Activated T-cell treated with anti-CD3 and anti-CD28 coated beads, Interleukin-2, amount 50 U/mL, for 4 hours (primary cell): ENCODE measurements at regions not wholly inside any gene's neighbourhood (a gene's known extent, or its start where the extent isn't known, plus 50 kb on each side); places are given as distances from the start of the nearest gene placed in this dataset.

Experiments
- ATAC-seq, 2 donors: fragments of 200-7000 bp; cut with Tn5 transposase; one replicate each; pipeline ENCODE4 v1.10.0; 2021
- DNase-seq: peaks from one replicate; pipeline ENCODE4 v3.0.0-alpha.2; 2020
- H3K27me3 Mint-ChIP-seq: one replicate; pipeline ENCODE4 v1.8.0; 2021; ENCODE audit warnings: low read depth, mixed read lengths
- H3K36me3 Mint-ChIP-seq: one replicate; pipeline ENCODE4 v1.8.0; 2022; ENCODE audit warnings: mixed read lengths; ENCODE audit not compliant: insufficient read depth
- H3K4me1 Mint-ChIP-seq: one replicate; pipeline ENCODE4 v1.8.0; 2021; ENCODE audit warnings: low read depth, mixed read lengths
- H3K4me3 Mint-ChIP-seq: one replicate; pipeline ENCODE4 v1.8.0; 2021; ENCODE audit warnings: mild to moderate bottlenecking, moderate library complexity, mixed read lengths
- H3K9me3 Mint-ChIP-seq: one replicate; pipeline ENCODE4 v1.8.0; 2021; ENCODE audit warnings: mixed read lengths

- no peak overlapping the region for H3K4me3 Mint-ChIP-seq
- DNase-seq (no peak), ATAC-seq (no peak)
- no peaks in the 10 kb centered on the region for H3K9me3 Mint-ChIP-seq
- H3K4me1 Mint-ChIP-seq = no peaks in the 10 kb centered on the region
- no peaks in the 10 kb centered on the region for H3K36me3 Mint-ChIP-seq
- H3K27me3 Mint-ChIP-seq = peaks cover 22% of the 10 kb centered on the region
Observed at GRCh38 chr14:94975366-94975765, 182.0 kb downstream of the DICER1 start.

- no peaks in the 10 kb centered on the region for H3K36me3 Mint-ChIP-seq
- no peak for ATAC-seq
Observed at GRCh38 chr14:94974893-94975292, 182.4 kb downstream of the DICER1 start.

DNA sequence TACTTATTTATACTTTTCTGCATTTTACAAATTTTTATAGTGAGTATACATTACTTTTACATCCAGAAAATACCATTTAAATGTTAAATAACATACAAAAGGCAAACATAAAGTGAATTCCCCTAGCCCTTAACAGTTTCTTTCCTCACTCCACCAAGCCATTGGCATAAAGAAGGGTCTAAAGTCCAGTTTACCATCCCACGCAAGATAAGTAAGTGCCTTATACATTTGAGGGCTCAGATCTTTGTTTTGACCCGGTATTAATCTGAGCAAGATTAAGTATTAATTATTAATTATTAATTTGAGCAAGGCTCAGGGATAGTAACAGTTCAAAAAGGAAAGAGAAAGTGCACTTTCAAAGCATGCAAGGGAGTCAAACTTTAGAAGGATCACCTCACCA lies 182.9 kb downstream of the DICER1 start:
- DNase-seq (no peak), ATAC-seq (no peak)
- no peaks in the 10 kb centered on the region for H3K9me3 Mint-ChIP-seq
- no peaks in the 10 kb centered on the region for H3K4me1 Mint-ChIP-seq
- H3K4me3 Mint-ChIP-seq = no peak overlapping the region
- peaks cover 21% of the 10 kb centered on the region for H3K27me3 Mint-ChIP-seq
- no peaks in the 10 kb centered on the region for H3K36me3 Mint-ChIP-seq

More at GRCh38 chr14:94974893-94975292, 182.4 kb downstream of the DICER1 start:
- H3K27me3 Mint-ChIP-seq = peaks cover 21% of the 10 kb centered on the region
- no peaks in the 10 kb centered on the region for H3K4me1 Mint-ChIP-seq
- H3K9me3 Mint-ChIP-seq = no peaks in the 10 kb centered on the region
- no peak overlapping the region for H3K4me3 Mint-ChIP-seq
- DNase-seq = no peak

GRCh38 chr14:94971750-94972149 lies 185.6 kb downstream of the DICER1 start:
- no peak for DNase-seq
- Mint-ChIP-seq H3K36me3 (no peaks in the 10 kb centered on the region), H3K4me1 (no peaks in the 10 kb centered on the region), H3K27me3 (peaks cover 19% of the 10 kb centered on the region), H3K9me3 (no peaks in the 10 kb centered on the region), H3K4me3 (no peak overlapping the region)
- no peak for ATAC-seq

DNA sequence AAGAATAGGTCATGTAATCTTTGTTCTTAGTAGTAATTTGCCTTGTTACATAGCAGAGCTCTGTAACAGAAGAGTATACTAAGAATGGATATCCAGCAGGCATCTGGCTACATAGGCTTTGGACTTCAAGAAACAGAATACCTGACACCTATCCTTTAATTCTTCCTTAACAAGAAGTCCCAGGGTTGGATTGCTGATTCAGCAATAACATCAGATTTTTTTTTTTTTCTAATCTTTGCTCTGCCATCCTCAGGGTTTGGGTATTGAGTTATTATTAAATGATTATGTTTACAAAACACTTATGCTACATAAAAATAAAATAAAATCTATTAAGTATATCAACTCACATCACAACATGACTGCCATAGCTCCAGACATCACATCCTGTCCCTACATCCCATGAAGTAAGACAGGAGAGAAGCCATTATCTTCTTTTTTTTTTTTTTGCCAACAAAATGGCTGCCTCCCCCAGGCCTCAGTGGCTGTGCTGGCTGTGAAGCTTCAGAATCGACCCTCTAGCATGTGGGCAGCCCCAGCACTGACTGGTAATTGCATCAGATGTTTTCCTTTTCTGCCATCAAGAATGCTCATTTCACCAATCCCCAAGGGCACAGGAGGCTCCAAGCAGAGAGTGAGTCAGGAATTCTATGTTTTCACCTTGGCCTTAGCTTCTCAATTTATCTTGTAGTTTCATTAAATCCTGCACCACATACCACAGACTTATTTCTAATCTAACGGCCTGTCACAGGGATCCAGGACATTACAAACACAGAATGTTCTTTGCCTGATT lies 186.2 kb downstream of the DICER1 start:
- no peak overlapping the region for H3K4me3 Mint-ChIP-seq
- DNase-seq (no peak), ATAC-seq (no peak)
- no peaks in the 10 kb centered on the region for H3K36me3 Mint-ChIP-seq
- no peaks in the 10 kb centered on the region for H3K4me1 Mint-ChIP-seq
- H3K9me3 Mint-ChIP-seq = no peaks in the 10 kb centered on the region
- peaks cover 21% of the 10 kb centered on the region for H3K27me3 Mint-ChIP-seq

GRCh38 chr14:94969766-94970165 lies 187.6 kb downstream of the DICER1 start:
- Mint-ChIP-seq H3K4me1 (no peaks in the 10 kb centered on the region), H3K36me3 (no peaks in the 10 kb centered on the region), H3K4me3 (no peak overlapping the region), H3K9me3 (no peaks in the 10 kb centered on the region), H3K27me3 (peaks cover 22% of the 10 kb centered on the region)
- ATAC-seq (no peak), DNase-seq (no peak)

DNA sequence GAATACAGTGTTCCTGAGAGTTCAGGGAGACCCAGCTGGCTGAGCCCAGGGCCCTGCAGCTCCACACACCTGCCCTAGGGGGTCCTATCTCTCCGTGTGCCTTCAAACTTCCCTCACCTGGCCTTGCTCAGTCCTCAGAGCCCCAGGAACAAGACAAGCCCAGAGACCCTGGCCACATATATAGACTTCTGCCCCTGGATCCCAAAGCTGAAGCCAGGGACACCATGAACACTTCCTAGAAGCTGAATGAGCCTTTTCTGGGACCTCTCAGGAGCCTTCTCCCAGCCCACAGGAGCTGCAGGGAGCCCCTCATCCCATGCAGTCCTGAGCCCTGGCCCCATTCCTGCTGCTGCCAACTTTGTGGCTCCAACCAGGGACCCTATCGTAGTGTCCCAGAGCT lies 190.5 kb downstream of the DICER1 start:
- DNase-seq (no peak), ATAC-seq (no peak)
- Mint-ChIP-seq H3K9me3 (no peaks in the 10 kb centered on the region), H3K4me3 (no peak overlapping the region), H3K4me1 (no peaks in the 10 kb centered on the region), H3K27me3 (peaks cover 16% of the 10 kb centered on the region), H3K36me3 (no peaks in the 10 kb centered on the region)

- Mint-ChIP-seq H3K9me3 (no peaks in the 10 kb centered on the region), H3K4me1 (no peaks in the 10 kb centered on the region)
Observed at GRCh38 chr14:94966344-94966743, 191.0 kb downstream of the DICER1 start.

GRCh38 chr14:94965551-94966313 lies 191.6 kb downstream of the DICER1 start:
- H3K36me3 Mint-ChIP-seq = no peaks in the 10 kb centered on the region
- ATAC-seq = no peak
- H3K4me1 Mint-ChIP-seq = no peaks in the 10 kb centered on the region
- DNase-seq = no peak
- H3K9me3 Mint-ChIP-seq = no peaks in the 10 kb centered on the region
- H3K4me3 Mint-ChIP-seq = no peak overlapping the region
- H3K27me3 Mint-ChIP-seq = peaks cover 15% of the 10 kb centered on the region

More at GRCh38 chr14:94966344-94966743, 191.0 kb downstream of the DICER1 start:
- DNase-seq (no peak), ATAC-seq (no peak)
- Mint-ChIP-seq H3K27me3 (peaks cover 17% of the 10 kb centered on the region), H3K36me3 (no peaks in the 10 kb centered on the region), H3K4me3 (no peak overlapping the region)

DNA sequence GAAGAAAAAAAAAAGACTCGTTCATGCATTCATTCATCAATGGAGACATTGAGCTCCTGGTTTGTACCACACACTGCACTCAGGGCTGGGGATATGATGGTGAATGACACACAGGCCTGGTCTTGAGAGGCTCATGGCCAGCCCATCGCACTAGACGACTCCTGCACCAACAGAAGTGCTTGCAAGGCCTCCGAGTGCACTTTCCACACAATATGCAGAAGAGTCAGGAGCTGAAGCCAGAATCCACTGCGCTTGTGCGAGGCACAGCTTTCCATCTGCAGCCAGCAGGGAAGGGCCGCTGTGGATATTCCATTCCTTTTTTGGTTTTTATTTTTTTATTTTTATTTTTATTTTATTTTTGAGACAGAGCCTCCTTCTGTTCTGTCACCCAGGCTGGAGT lies 192.4 kb downstream of the DICER1 start:
- ATAC-seq (no peak), DNase-seq (no peak)
- no peak overlapping the region for H3K4me3 Mint-ChIP-seq
- H3K9me3 Mint-ChIP-seq = no peaks in the 10 kb centered on the region
- peaks cover 15% of the 10 kb centered on the region for H3K27me3 Mint-ChIP-seq
- no peaks in the 10 kb centered on the region for H3K36me3 Mint-ChIP-seq
- H3K4me1 Mint-ChIP-seq = no peaks in the 10 kb centered on the region

DNA sequence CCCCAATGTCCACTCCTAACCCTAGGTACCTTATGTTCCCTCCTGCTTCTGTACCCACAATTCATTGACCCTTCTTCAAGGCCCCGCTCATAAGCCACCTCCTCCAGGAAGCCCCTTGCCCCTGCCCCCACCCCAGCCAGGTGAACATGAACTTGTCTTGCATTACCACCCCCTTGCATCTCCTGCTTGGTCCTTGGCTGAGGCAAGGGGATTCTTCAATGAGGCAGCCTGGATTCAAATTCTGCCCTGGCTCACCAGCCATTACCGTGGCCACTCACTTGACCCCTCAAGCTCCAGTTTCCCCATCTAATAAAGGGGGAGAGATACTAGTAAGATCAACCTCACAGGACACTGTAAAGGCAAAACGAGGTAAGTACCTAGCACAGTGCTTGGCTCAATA lies 193.1 kb downstream of the DICER1 start:
- Mint-ChIP-seq H3K27me3 (peaks cover 19% of the 10 kb centered on the region), H3K4me1 (no peaks in the 10 kb centered on the region), H3K4me3 (no peak overlapping the region), H3K36me3 (no peaks in the 10 kb centered on the region), H3K9me3 (no peaks in the 10 kb centered on the region)
- DNase-seq (no peak), ATAC-seq (no peak)

- no peak overlapping the region for H3K4me3 Mint-ChIP-seq
- H3K9me3 Mint-ChIP-seq = no peaks in the 10 kb centered on the region
- peaks cover 21% of the 10 kb centered on the region for H3K27me3 Mint-ChIP-seq
- DNase-seq (no peak), ATAC-seq (no peak)
- no peaks in the 10 kb centered on the region for H3K36me3 Mint-ChIP-seq
- no peaks in the 10 kb centered on the region for H3K4me1 Mint-ChIP-seq
Observed at GRCh38 chr14:94963051-94963450, 193.1 kb upstream of the GSC start.

DNA sequence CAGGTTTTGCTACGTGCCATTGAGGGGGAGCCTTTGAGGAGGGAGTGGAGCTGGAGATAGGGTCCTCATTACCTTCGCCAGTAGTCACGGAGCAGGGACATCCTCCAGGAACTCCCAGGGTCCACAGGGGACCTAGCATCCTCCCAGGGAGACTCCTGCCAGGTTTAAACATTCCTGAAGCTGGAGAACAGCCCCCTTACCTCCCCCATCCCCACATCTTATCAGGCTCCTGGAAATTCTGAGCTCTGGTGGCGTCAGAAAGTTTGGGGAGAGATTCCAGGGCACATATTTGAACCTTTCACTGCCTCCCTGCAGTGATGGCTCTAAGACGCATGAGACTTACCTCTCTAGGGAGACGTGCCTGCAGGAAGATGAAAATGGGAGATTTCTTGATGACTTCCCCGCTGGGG lies 192.3 kb upstream of the GSC start:
- Mint-ChIP-seq H3K9me3 (no peaks in the 10 kb centered on the region), H3K27me3 (peaks cover 19% of the 10 kb centered on the region), H3K4me1 (no peaks in the 10 kb centered on the region), H3K4me3 (no peak overlapping the region), H3K36me3 (no peaks in the 10 kb centered on the region)
- ATAC-seq = no peak
- DNase-seq = no peak

DNA sequence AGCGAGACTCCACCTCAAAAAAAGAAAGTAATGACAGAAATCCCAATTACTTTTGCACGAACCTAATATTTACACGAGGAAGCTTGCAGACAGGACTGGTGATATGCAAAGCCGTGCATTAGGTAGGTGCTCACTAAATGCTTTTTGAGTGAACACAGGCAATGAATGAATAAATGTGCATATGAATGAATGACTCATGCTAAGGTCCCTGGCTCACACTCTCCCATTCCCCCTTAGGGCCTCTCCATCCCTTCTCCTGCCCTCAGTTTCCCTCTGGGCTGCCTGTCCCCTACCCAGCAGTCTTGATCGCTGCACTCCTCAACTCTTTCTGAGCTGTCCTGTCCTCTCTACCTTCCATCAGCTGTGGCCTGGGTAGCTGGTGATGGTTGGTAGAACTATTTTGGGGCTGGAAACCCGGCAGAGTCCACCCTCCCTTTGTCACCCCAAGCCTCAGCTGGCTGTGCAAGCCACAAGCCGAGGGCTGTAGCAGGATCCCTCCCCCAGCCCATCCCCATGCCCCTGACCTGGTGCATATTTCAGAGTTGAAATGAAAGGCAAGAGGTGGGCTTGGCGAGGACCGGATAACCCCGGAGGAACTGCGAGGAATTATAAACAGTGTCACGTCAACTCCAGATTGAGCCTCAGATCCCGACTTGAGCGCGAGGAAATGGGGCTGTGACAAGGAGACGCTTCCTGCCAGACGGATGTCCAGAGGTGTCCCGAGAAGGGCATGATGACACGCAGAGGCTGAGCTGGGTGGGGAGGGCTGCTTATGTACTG lies 191.7 kb upstream of the GSC start:
- Mint-ChIP-seq H3K9me3 (no peaks in the 10 kb centered on the region), H3K4me3 (no peak overlapping the region), H3K36me3 (no peaks in the 10 kb centered on the region), H3K27me3 (peaks cover 19% of the 10 kb centered on the region), H3K4me1 (no peaks in the 10 kb centered on the region)
- no peak for DNase-seq
- no peak for ATAC-seq
